ENCODE measurements at regions not wholly inside any gene's neighbourhood (a gene's known extent, or its start where the extent isn't known, plus 50 kb on each side); places are given as distances from the start of the nearest gene placed in this dataset.

Small RNA genes lying in the stretch of these regions (small RNA-seq; reads per million reads assigned to genes)
- gene RF00019 = 0 reads per million in 4 donors
- 0 reads per million in 4 donors for gene RN7SL183P
